PFSK-1 (cell line): ENCODE measurements at regions not wholly inside any gene's neighbourhood (a gene's known extent, or its start where the extent isn't known, plus 50 kb on each side); places are given as distances from the start of the nearest gene placed in this dataset.

Experiments
- SIN3A ChIP-seq: IDR thresholded peaks from 2 replicates; pipeline ENCODE4 v1.6.1; 2012; ENCODE audit warnings: mild to moderate bottlenecking, low read length, moderate library complexity, borderline replicate concordance; ENCODE audit not compliant: insufficient read depth
- TAF1 ChIP-seq: IDR thresholded peaks from 2 replicates; pipeline ENCODE4 v1.6.1; 2012; ENCODE audit warnings: low read length, control low read depth, borderline replicate concordance; ENCODE audit not compliant: insufficient read depth

DNA sequence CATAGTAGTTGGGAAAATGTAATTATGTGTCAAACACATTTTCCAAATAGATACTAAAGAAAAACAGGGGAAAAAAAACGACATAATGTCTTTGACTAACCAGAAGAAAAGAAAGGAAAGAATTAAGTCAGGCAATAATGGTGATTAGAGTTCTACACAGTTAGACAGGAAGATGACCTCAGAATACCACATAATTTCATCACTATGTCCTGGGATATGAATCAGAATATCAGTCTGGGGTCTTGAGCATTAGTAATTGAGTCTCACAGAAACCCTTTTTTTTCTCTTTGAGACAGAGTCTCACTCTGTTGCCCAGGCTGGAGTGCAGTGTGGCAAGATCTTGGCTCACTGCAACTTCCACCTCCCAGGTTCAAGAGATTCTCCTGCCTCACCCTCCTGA, 503.4 kb downstream of the SLITRK1 start:
- no peak for TF ChIP-seq SIN3A
- no peak for TF ChIP-seq TAF1
